Lung (tissue), 11 donors: ENCODE measurements at regions not wholly inside any gene's neighbourhood (a gene's known extent, or its start where the extent isn't known, plus 50 kb on each side); places are given as distances from the start of the nearest gene placed in this dataset.

Experiments used
- ATAC-seq: fragments of 200-7000 bp; cut with Tn5 transposase; one replicate; pipeline ENCODE4 v1.9.1; 2020; ENCODE audit warnings: moderate number of reproducible peaks; ENCODE audit not compliant: insufficient read depth, low FRiP score
- DNase-seq, 3 donors: peaks; one replicate each; pipeline ENCODE4 v3.0.0-alpha.2; 2013 to 2017
- H3K27ac ChIP-seq, 2 donors: one replicate each; pipeline ENCODE4 v1.5.1; 2013; ENCODE audit warnings: mild to moderate bottlenecking in 2 of 2, moderate library complexity in 2 of 2, control low read depth in 1 of 2, inconsistent platforms in 1 of 2, low read depth in 1 of 2, low read length in 1 of 2
- H3K27me3 ChIP-seq, 3 donors: one replicate each; pipeline ENCODE4 v1.5.1; 2013; ENCODE audit warnings: low read length in 2 of 3; ENCODE audit not compliant: control insufficient read depth in 3 of 3, insufficient read depth in 3 of 3
- H3K36me3 ChIP-seq, 4 donors: one replicate each; pipeline ENCODE4 v1.5.1; 2013; ENCODE audit warnings: low read length in 4 of 4, mild to moderate bottlenecking in 1 of 4, moderate library complexity in 1 of 4; ENCODE audit not compliant: control insufficient read depth in 4 of 4, insufficient read depth in 4 of 4
- H3K4me1 ChIP-seq, 5 donors: one replicate each; pipeline ENCODE4 v1.5.1; 2013; ENCODE audit warnings: low read length in 5 of 5, mild to moderate bottlenecking in 2 of 5, moderate library complexity in 1 of 5; ENCODE audit not compliant: control insufficient read depth in 5 of 5, insufficient read depth in 5 of 5
- H3K4me3 ChIP-seq: one replicate; pipeline ENCODE4 v1.5.1; 2013; ENCODE audit warnings: mild to moderate bottlenecking, control low read depth, moderate library complexity
- H3K9ac ChIP-seq, 2 donors: one replicate each; pipeline ENCODE4 v1.5.1; 2013; ENCODE audit warnings: low read length in 2 of 2, control low read depth in 1 of 2; ENCODE audit not compliant: insufficient read depth in 1 of 2
- H3K9me3 ChIP-seq, 4 donors: one replicate each; pipeline ENCODE4 v1.5.1; 2013; ENCODE audit warnings: low read length in 3 of 4, mild to moderate bottlenecking in 1 of 4, moderate library complexity in 1 of 4; ENCODE audit not compliant: control insufficient read depth in 4 of 4, insufficient read depth in 3 of 4
- WGBS, 2 donors: extraction: QIAGEN DNeasy Blood & Tissue Kit; methylation state at CpG; one replicate each; pipeline ENCODE4 v1.1.7; 2013; 5-methylcytosine and 5-hydroxymethylcytosine counted together
- TF ChIP-seq, protein P1 (sequence below): IDR thresholded peaks from 2 replicates; pipeline ENCODE4 v1.5.1; 2012; ENCODE audit warnings: mild to moderate bottlenecking; ENCODE audit errors: control extremely low read depth, extremely low read depth
- donor health status: control.
- donor health status: control.
- donor health status: Bipolar disorder and iron deficiency.
- donor health status: healthy.
- donor health status: DM: yes; HTN: yes; CAD: no.

DNA sequence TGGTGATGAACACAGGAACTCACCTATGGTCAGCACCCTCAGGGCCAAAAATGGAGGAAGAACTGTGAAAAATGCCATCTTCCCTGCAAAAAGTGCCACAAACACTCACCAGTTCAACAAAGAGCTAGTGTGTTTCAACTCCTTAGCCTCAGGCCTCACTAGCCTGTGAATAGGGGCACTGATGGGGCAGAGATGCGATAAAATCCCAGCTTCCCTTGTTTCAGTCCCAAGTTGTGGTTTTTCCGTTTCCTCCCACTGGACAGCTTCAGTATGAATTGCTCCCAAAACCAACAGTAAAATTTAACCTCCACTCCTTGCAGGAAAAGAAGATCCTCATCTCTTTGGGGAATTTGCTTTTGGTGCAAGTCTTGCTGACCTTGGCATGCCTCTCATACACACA, 117.4 kb upstream of the ADAMTS9 start:
- H3K4me3 ChIP-seq: no peak overlapping the region
- no peak overlapping the region for H3K9ac ChIP-seq
- no peaks in the 10 kb centered on the region for H3K36me3 ChIP-seq
- H3K27ac ChIP-seq: no peak overlapping the region
- DNase-seq: no peak
- H3K9me3 ChIP-seq: no peaks in the 10 kb centered on the region
- WGBS, 2 donors: 89 to 96% methylated on average over 2 of the region's 2 CpGs
- TF ChIP-seq, protein P1, sequence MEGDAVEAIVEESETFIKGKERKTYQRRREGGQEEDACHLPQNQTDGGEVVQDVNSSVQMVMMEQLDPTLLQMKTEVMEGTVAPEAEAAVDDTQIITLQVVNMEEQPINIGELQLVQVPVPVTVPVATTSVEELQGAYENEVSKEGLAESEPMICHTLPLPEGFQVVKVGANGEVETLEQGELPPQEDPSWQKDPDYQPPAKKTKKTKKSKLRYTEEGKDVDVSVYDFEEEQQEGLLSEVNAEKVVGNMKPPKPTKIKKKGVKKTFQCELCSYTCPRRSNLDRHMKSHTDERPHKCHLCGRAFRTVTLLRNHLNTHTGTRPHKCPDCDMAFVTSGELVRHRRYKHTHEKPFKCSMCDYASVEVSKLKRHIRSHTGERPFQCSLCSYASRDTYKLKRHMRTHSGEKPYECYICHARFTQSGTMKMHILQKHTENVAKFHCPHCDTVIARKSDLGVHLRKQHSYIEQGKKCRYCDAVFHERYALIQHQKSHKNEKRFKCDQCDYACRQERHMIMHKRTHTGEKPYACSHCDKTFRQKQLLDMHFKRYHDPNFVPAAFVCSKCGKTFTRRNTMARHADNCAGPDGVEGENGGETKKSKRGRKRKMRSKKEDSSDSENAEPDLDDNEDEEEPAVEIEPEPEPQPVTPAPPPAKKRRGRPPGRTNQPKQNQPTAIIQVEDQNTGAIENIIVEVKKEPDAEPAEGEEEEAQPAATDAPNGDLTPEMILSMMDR: no peak
- no peaks in the 10 kb centered on the region for H3K27me3 ChIP-seq
- H3K4me1 ChIP-seq: peaks cover 0 to 32% (median 0%) of the 10 kb centered on the region in 5 donors
- ATAC-seq: no peak

DNA sequence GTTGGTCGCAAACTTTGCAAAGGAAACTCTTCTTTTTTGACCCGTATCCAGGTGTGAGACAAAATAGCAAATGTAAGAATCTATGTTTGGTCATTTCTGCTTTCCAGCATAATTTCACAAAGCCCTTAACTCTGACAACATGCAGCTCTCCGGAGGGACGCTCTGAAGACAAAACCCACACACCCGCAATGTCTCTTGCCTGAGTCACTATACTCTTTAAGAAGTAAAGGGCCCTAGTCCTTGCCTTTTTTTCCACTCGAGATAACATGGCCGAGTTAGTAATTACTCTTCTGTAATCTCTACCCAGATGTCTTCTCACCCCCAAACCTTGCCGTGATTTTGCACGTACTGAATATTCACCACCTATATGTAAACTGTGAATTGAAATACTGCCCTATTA, 115.7 kb upstream of the ADAMTS9 start:
- TF ChIP-seq, protein P1: no peak
- ATAC-seq: no peak
- Histone ChIP-seq H3K9ac (no peak overlapping the region), H3K9me3 (no peaks in the 10 kb centered on the region), H3K27me3 (no peaks in the 10 kb centered on the region), H3K4me3 (no peak overlapping the region), H3K27ac (no peak overlapping the region), H3K4me1 (peaks cover 0 to 22% (median 4%) of the 10 kb centered on the region in 5 donors), H3K36me3 (peaks cover 0 to 4% (median 0%) of the 10 kb centered on the region in 4 donors)
- DNase-seq: no peak
- WGBS, 2 donors: 85 to 90% methylated on average over 9 of the region's 9 CpGs

DNA sequence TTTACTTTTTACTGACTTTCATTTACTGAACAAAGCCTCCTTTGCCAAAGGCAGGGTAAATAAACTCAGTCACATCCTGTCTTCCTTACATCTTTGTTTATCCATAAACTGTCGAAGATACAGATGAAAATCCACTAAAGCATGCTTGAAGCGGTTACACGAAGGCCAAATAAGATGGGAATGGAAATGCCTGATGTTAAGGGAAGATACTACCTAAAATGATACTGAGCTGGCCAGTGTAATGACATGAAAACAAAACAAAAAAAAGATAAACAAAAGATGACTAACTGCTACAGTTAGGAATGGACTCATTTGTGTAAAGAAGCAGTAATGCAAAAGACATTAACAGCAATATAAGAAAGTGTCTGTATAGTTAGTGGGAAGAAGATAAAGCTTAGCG, 114.7 kb upstream of the ADAMTS9 start:
- Histone ChIP-seq H3K27ac (no peak overlapping the region), H3K27me3 (no peaks in the 10 kb centered on the region), H3K9ac (no peak overlapping the region), H3K9me3 (no peaks in the 10 kb centered on the region), H3K4me1 (peaks cover 0 to 18% (median 5%) of the 10 kb centered on the region in 5 donors), H3K36me3 (peaks cover 0 to 4% (median 0%) of the 10 kb centered on the region in 4 donors), H3K4me3 (no peak overlapping the region)
- DNase-seq (peak in 1 of 3 donors; percentile 41), ATAC-seq (no peak)
- TF ChIP-seq, protein P1: no peak
- 77 to 89% methylated on average over 4 of the region's 4 CpGs for WGBS, 2 donors

DNA sequence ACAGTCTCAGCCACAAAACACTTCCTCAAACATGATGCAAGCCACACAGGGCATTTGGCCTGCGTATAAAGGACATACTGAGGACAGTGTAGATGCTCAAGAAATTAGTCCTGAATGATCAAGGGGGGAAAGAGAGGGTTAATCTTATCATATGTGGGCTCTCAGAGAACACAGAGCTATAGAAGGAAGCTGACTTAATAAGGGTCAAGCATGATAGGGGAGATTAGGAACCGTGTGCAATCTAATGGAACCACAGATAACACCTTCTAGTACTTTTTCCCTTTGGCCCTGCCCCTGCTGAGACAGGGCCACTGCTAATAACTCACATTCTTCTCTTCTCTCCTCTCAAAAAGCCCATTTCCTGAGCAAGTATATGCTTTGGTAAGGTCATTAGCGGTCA, 114.1 kb upstream of the ADAMTS9 start:
- no peaks in the 10 kb centered on the region for H3K9me3 ChIP-seq

More for the DNA sequence above, 114.1 kb upstream of the ADAMTS9 start:
- TF ChIP-seq, protein P1: no peak
- 74 to 85% methylated on average over 3 of the region's 3 CpGs for WGBS, 2 donors
- Histone ChIP-seq H3K27me3 (no peaks in the 10 kb centered on the region), H3K9ac (no peak overlapping the region), H3K27ac (no peak overlapping the region), H3K36me3 (peaks cover 0 to 4% (median 0%) of the 10 kb centered on the region in 4 donors), H3K4me3 (no peak overlapping the region), H3K4me1 (peaks cover 0 to 14% (median 5%) of the 10 kb centered on the region in 5 donors)
- no peak for DNase-seq
- no peak for ATAC-seq
